H1 (cell line): ENCODE measurements at regions not wholly inside any gene's neighbourhood (a gene's known extent, or its start where the extent isn't known, plus 50 kb on each side); places are given as distances from the start of the nearest gene placed in this dataset.

Source experiments
- CTCF ChIA-PET: fragments of 300-600 bp; sonication (Branson Sonifier 250); formaldehyde crosslinking; loops from one replicate; lab custom pipeline; 2021; ENCODE audit not compliant: partially characterized antibody; lab: Charles Lee
- POLR2A ChIA-PET: fragments of 300-600 bp; sonication (Branson Sonifier 250); formaldehyde crosslinking; loops from one replicate; lab custom pipeline; 2021; ENCODE audit warnings: inconsistent platforms; ENCODE audit not compliant: partially characterized antibody; lab: Charles Lee
- DNase-seq, 2 experiments: peaks; one replicate each; pipeline versions ENCODE4 v3.0.0 to v3.0.0-alpha.2; 2010 to 2022; ENCODE audit warnings: low spot score in 2 of 2, low read depth in 1 of 2, mixed read lengths in 1 of 2
- FAIRE-seq: peaks from 2 replicates; lab custom pipeline; 2011; peaks lifted over from hg19 to GRCh38; lab: Jason Lieb, UNC
- H2AFZ ChIP-seq: 2 replicates; pipeline ENCODE4 v1.8.1; 2012; ENCODE audit warnings: low read length, inconsistent platforms
- H2AK5ac ChIP-seq: 2 replicates; pipeline ENCODE4 v1.6.1; 2013; ENCODE audit warnings: low read depth, low read length
- H2BK120ac ChIP-seq: replicated peaks from 2 replicates; pipeline ENCODE3; 2013; ENCODE audit warnings: low read depth, low read length, inconsistent platforms
- H2BK12ac ChIP-seq: 2 replicates; pipeline ENCODE4 v1.6.1; 2013; ENCODE audit warnings: low read depth, low read length
- H2BK15ac ChIP-seq: 2 replicates; pipeline ENCODE4 v1.6.1; 2013; ENCODE audit warnings: low read length
- H2BK20ac ChIP-seq: 2 replicates; pipeline ENCODE4 v1.6.1; 2013; ENCODE audit warnings: low read length
- H2BK5ac ChIP-seq: 2 replicates; pipeline ENCODE4 v1.6.1; 2013; ENCODE audit warnings: low read depth, low read length
- H3K14ac ChIP-seq: 2 replicates; pipeline ENCODE4 v1.6.1; 2013; ENCODE audit warnings: inconsistent platforms; ENCODE audit not compliant: insufficient read length
- H3K18ac ChIP-seq: 2 replicates; pipeline ENCODE4 v1.6.1; 2013; ENCODE audit warnings: low read length; ENCODE audit errors: extremely low read depth
- H3K23ac ChIP-seq: 2 replicates; pipeline ENCODE4 v1.6.1; 2013; ENCODE audit warnings: inconsistent platforms; ENCODE audit not compliant: insufficient read length
- H3K23me2 ChIP-seq: 2 replicates; pipeline ENCODE4 v1.6.1; 2013; ENCODE audit warnings: low read depth, low read length
- H3K27ac ChIP-seq: 2 replicates; pipeline ENCODE4 v1.6.1; 2011; ENCODE audit warnings: low read depth, low read length, inconsistent platforms
- H3K27me3 ChIP-seq, 4 experiments: replicated peaks in 1 of 4; 1 replicate in 1 of 4; 2 replicates in 3 of 4; pipeline versions ENCODE4 v1.6.1 to v1.8.1; 2011 to 2013; ENCODE audit warnings: low read length in 3 of 4, mild to moderate bottlenecking in 3 of 4, inconsistent platforms in 2 of 4, mixed read lengths in 2 of 4, moderate library complexity in 1 of 4; ENCODE audit not compliant: control insufficient read depth in 3 of 4, insufficient read depth in 3 of 4; ENCODE audit errors: extremely low read depth in 1 of 4
- H3K36me3 ChIP-seq, 4 experiments: 2 replicates each; pipeline versions ENCODE4 v1.6.1 to v1.8.1; 2011 to 2013; ENCODE audit warnings: mild to moderate bottlenecking in 4 of 4, low read length in 3 of 4, moderate library complexity in 2 of 4, control low read depth in 1 of 4, inconsistent platforms in 1 of 4; ENCODE audit not compliant: insufficient read depth in 4 of 4, control insufficient read depth in 2 of 4
- H3K4ac ChIP-seq: replicated peaks from 2 replicates; pipeline ENCODE3; 2013; ENCODE audit warnings: low read length, low read depth, mixed read lengths, inconsistent platforms; ENCODE audit not compliant: insufficient read length
- H3K4me1 ChIP-seq, 4 experiments: replicated peaks in 1 of 4; 1 replicate in 1 of 4; 2 replicates in 3 of 4; pipeline versions ENCODE4 v1.6.1 to v1.8.1; 2011 to 2013; ENCODE audit warnings: low read length in 3 of 4, inconsistent platforms in 2 of 4, mixed read lengths in 1 of 4; ENCODE audit not compliant: insufficient read depth in 4 of 4, control insufficient read depth in 3 of 4
- H3K4me2 ChIP-seq, 2 experiments: 2 replicates each; pipeline versions ENCODE4 v1.6.1 to v1.8.1; 2011 to 2013; ENCODE audit warnings: low read depth in 2 of 2, low read length in 2 of 2, control low read depth in 1 of 2, inconsistent platforms in 1 of 2, mild to moderate bottlenecking in 1 of 2; ENCODE audit not compliant: insufficient read depth in 1 of 2
- H3K4me3 ChIP-seq, 4 experiments: fragments of 200-600, 300-600 bp in 1 of 4; sonication (generic), shearing (Covaris generic), sonication (Bioruptor Twin) in 1 of 4; 2 replicates each; pipeline versions ENCODE4 v1.5.1 to v1.8.1; 2011 to 2016; ENCODE audit warnings: low read length in 4 of 4, low read depth in 3 of 4, control low read depth in 2 of 4, inconsistent platforms in 2 of 4, mild to moderate bottlenecking in 2 of 4, mixed read lengths in 1 of 4, moderate library complexity in 1 of 4; ENCODE audit not compliant: insufficient read depth in 2 of 4; ENCODE audit errors: extremely low read depth in 1 of 4
- H3K56ac ChIP-seq: replicated peaks from 2 replicates; pipeline ENCODE3; 2013; ENCODE audit warnings: low read depth, mild to moderate bottlenecking, mixed read lengths, low read length, inconsistent platforms; ENCODE audit not compliant: insufficient read length
- H3K79me1 ChIP-seq: 2 replicates; pipeline ENCODE4 v1.6.1; 2013; ENCODE audit warnings: low read depth, low read length, control low read depth
- H3K79me2 ChIP-seq, 2 experiments: 2 replicates each; pipeline versions ENCODE4 v1.6.1 to v1.8.1; 2012 to 2013; ENCODE audit warnings: low read length in 2 of 2, mild to moderate bottlenecking in 2 of 2, inconsistent platforms in 1 of 2; ENCODE audit not compliant: insufficient read depth in 2 of 2, control insufficient read depth in 1 of 2
- H3K9ac ChIP-seq, 4 experiments: replicated peaks in 1 of 4; 1 replicate in 1 of 4; 2 replicates in 3 of 4; pipeline versions ENCODE4 v1.6.1 to v1.8.1; 2011 to 2013; ENCODE audit warnings: low read depth in 3 of 4, low read length in 3 of 4, control low read depth in 2 of 4, mild to moderate bottlenecking in 2 of 4, moderate library complexity in 2 of 4, inconsistent platforms in 1 of 4; ENCODE audit errors: extremely low read depth in 1 of 4
- H3K9me3 ChIP-seq, 2 experiments: 2 replicates each; pipeline versions ENCODE4 v1.6.1 to v1.8.1; 2012 to 2013; ENCODE audit warnings: mild to moderate bottlenecking in 2 of 2, moderate library complexity in 2 of 2, control low read depth in 1 of 2, inconsistent platforms in 1 of 2, low read depth in 1 of 2, low read length in 1 of 2, mixed read lengths in 1 of 2; ENCODE audit not compliant: insufficient read depth in 2 of 2
- H4K20me1 ChIP-seq, 2 experiments: replicated peaks in 1 of 2; 2 replicates each; pipeline versions ENCODE3 to v1.8.1; 2011 to 2013; ENCODE audit warnings: inconsistent platforms in 2 of 2, low read length in 2 of 2, mild to moderate bottlenecking in 1 of 2; ENCODE audit not compliant: insufficient read depth in 2 of 2, control insufficient read depth in 1 of 2
- H4K5ac ChIP-seq: 2 replicates; pipeline ENCODE4 v1.6.1; 2013; ENCODE audit warnings: low read length, low read depth, mixed read lengths, inconsistent platforms; ENCODE audit not compliant: insufficient read length
- H4K8ac ChIP-seq: 2 replicates; pipeline ENCODE4 v1.8.0; 2013; ENCODE audit warnings: mild to moderate bottlenecking, moderate library complexity, low read length, inconsistent platforms; ENCODE audit not compliant: insufficient read depth; ENCODE audit errors: extremely low read depth
- H4K91ac ChIP-seq: replicated peaks from 2 replicates; pipeline ENCODE3; 2013; ENCODE audit warnings: low read length, mixed read lengths, inconsistent platforms; ENCODE audit not compliant: insufficient read length
- BRCA1 ChIP-seq: IDR thresholded peaks from 2 replicates; pipeline ENCODE4 v1.6.1; 2012; ENCODE audit warnings: low read depth, low read length, improper control_type of control experiment
- CREB1 ChIP-seq: IDR thresholded peaks from 2 replicates; pipeline ENCODE4 v1.6.1; 2012; ENCODE audit warnings: inconsistent platforms
- CTBP2 ChIP-seq: IDR thresholded peaks from 2 replicates; pipeline ENCODE4 v1.7.0; 2011; ENCODE audit warnings: borderline replicate concordance, mild to moderate bottlenecking, moderate library complexity, mixed read lengths, low read length; ENCODE audit not compliant: insufficient read depth, insufficient read length
- EP300 ChIP-seq, 2 experiments: IDR thresholded peaks; 1 replicate in 1 of 2; 2 replicates in 1 of 2; pipeline ENCODE4 v1.6.1; 2011 to 2012; ENCODE audit warnings: low read depth in 2 of 2, low read length in 2 of 2, mild to moderate bottlenecking in 2 of 2, borderline replicate concordance in 1 of 2, inconsistent platforms in 1 of 2, moderate library complexity in 1 of 2
- GTF2F1 ChIP-seq: IDR thresholded peaks from 2 replicates; pipeline ENCODE4 v1.6.1; 2012; ENCODE audit warnings: low read depth, low read length, improper control_type of control experiment, borderline replicate concordance
- KDM4A ChIP-seq: IDR thresholded peaks from one replicate; pipeline ENCODE4 v1.7.1; 2012; ENCODE audit warnings: low read depth, mild to moderate bottlenecking, moderate library complexity, low read length, inconsistent platforms; ENCODE audit not compliant: severe bottlenecking
- NANOG ChIP-seq: IDR thresholded peaks from 2 replicates; pipeline ENCODE4 v1.6.1; 2011; ENCODE audit warnings: low read length, low read depth, mild to moderate bottlenecking, inconsistent platforms; ENCODE audit not compliant: insufficient read depth, poor library complexity, severe bottlenecking
- SIRT6 ChIP-seq: IDR thresholded peaks from one replicate; pipeline ENCODE4 v1.7.1; 2012; ENCODE audit warnings: low read length, inconsistent platforms
- SIX5 ChIP-seq: IDR thresholded peaks from 2 replicates; pipeline ENCODE4 v1.6.1; 2011; ENCODE audit warnings: mild to moderate bottlenecking, low read depth, low read length
- SP1 ChIP-seq: IDR thresholded peaks from 2 replicates; pipeline ENCODE4 v1.6.1; 2011; ENCODE audit warnings: low read depth, low read length
- TBP ChIP-seq: IDR thresholded peaks from 2 replicates; pipeline ENCODE4 v1.6.1; 2011; ENCODE audit warnings: low read depth, low read length, improper control_type of control experiment
- ZNF274 ChIP-seq: IDR thresholded peaks from 2 replicates; pipeline ENCODE4 v1.7.0; 2012; ENCODE audit warnings: low read length, borderline replicate concordance; ENCODE audit errors: extremely low read depth
- WGBS, 2 experiments: shearing (Covaris generic) in 1 of 2; methylation state at CpG; one replicate each; pipeline versions ENCODE4 v1.1.6 to v1.1.7; 2013 to 2015; ENCODE audit warnings: low lambda C conversion rate in 2 of 2, mixed read lengths in 2 of 2, inconsistent platforms in 1 of 2, low coverage in 1 of 2, missing lambda C conversion rate in 1 of 2; ENCODE audit not compliant: insufficient replicate concordance in 2 of 2, insufficient coverage in 1 of 2, insufficient read length in 1 of 2; ENCODE audit errors: extremely low coverage in 1 of 2, missing lambda C conversion rate in 1 of 2; 5-methylcytosine and 5-hydroxymethylcytosine counted together
- TF ChIP-seq, protein P1 (sequence below): IDR thresholded peaks from 2 replicates; pipeline ENCODE4 v1.6.1; 2012; ENCODE audit warnings: inconsistent platforms
- TF ChIP-seq, protein P2 (sequence below): IDR thresholded peaks from 2 replicates; pipeline ENCODE4 v1.6.1; 2011; ENCODE audit warnings: low read depth, mild to moderate bottlenecking, low read length; ENCODE audit not compliant: insufficient read depth

DNA sequence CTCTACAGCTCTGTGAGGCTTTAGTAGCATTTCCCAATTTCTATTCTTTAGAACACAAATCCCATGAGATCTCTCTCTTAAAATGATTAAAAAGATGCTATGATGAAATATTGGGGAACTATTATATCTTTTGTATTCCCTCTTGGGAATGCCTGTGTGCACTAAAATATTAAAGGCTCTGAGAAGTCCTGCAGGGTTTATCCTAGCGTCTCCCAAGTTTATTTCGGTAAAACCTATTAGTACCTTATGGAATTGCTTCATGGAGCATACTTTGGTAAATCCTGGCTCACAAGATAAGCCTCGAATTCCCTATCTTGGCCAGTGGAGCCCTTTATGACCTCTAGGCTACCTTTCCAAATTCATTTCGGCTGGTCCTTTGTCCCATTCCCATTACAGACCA, 306.8 kb downstream of the VRK1 start:
- Histone ChIP-seq H3K4me1 (peaks cover 0 to 4% (median 1%) of the 10 kb centered on the region in 4 experiments; a peak in 2 of 7 replicates), H3K9me3 (no peaks in the 10 kb centered on the region), H3K79me1 (no peaks in the 10 kb centered on the region), H2AFZ (no peak overlapping the region), H3K18ac (no peak overlapping the region), H3K14ac (no peak overlapping the region), H2BK20ac (no peak overlapping the region), H3K4ac (no peak overlapping the region), H3K36me3 (no peaks in the 10 kb centered on the region), H3K79me2 (no peaks in the 10 kb centered on the region), H2BK120ac (no peak overlapping the region), H3K23ac (no peak overlapping the region), H3K9ac (no peak overlapping the region), H2BK15ac (no peak overlapping the region), H2AK5ac (no peak overlapping the region), H3K27ac (no peak overlapping the region), H4K20me1 (no peaks in the 10 kb centered on the region), H3K4me3 (no peak overlapping the region), H2BK12ac (no peak overlapping the region), H4K8ac (no peak overlapping the region), H3K4me2 (no peak overlapping the region), H4K91ac (no peak overlapping the region), H4K5ac (no peak overlapping the region), H3K23me2 (no peaks in the 10 kb centered on the region; the same call in 1 of the 2 replicates), H3K56ac (no peak overlapping the region), H2BK5ac (no peak overlapping the region), H3K27me3 (no peaks in the 10 kb centered on the region)
- FAIRE-seq (no peak), DNase-seq (no peak)
- ChIA-PET CTCF (interaction anchor here (1.0 kb wide), 1 partner anchor 34 kb away, joined by 4 read pairs; no protein-coding TSS in a partner anchor), POLR2A (no interaction called here)
- 91% methylated on average over 4 of the region's 4 CpGs; no CpG with 5 or more reads in 1 of the 2 experiments for WGBS, 2 experiments
- TF ChIP-seq GTF2F1 = no peak
- no peak for TF ChIP-seq CREB1
- no peak for TF ChIP-seq SIX5
- TF ChIP-seq CTBP2 = no peak
- TF ChIP-seq EP300 (IDR thresholded peaks at IDR 0.05; ENCODE audit: borderline replicate concordance in 1 of 2, low read depth in 2 of 2, low read length in 2 of 2) = no peak
- TF ChIP-seq, protein P1, sequence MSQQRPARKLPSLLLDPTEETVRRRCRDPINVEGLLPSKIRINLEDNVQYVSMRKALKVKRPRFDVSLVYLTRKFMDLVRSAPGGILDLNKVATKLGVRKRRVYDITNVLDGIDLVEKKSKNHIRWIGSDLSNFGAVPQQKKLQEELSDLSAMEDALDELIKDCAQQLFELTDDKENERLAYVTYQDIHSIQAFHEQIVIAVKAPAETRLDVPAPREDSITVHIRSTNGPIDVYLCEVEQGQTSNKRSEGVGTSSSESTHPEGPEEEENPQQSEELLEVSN = no peak
- no peak for TF ChIP-seq SIRT6
- TF ChIP-seq NANOG = no peak
- no peak for TF ChIP-seq ZNF274
- TF ChIP-seq SP1 = no peak
- no peak for TF ChIP-seq KDM4A
- TF ChIP-seq TBP = no peak
- TF ChIP-seq, protein P2, sequence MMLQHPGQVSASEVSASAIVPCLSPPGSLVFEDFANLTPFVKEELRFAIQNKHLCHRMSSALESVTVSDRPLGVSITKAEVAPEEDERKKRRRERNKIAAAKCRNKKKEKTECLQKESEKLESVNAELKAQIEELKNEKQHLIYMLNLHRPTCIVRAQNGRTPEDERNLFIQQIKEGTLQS = no peak
- no peak for TF ChIP-seq BRCA1
